ENCODE measurements at regions not wholly inside any gene's neighbourhood (a gene's known extent, or its start where the extent isn't known, plus 50 kb on each side); places are given as distances from the start of the nearest gene placed in this dataset.

DNA sequence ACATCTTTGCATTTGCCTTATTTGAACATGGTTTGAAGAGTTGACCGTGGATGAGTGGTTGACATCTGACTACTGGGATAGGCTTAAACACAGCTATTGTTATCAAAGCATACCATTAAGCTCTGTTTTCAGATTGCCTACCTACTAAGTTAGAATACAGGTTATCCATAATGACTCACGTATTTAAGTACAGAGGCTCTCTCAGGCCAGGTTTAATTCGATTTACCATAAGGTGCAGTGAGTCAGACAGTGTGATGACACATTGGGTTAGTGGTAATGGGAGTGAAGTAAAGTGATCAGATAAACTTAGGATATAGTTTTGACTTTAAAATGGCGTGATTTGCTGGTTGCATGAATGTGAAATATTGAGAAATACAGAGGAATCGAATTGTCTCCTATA, 732.0 kb upstream of the CTNND2 start:
- DNase-seq = no peak
- 71 to 88% methylated on average over 5 of the region's 5 CpGs for WGBS, 2 donors
- H3K36me3 ChIP-seq (ENCODE audit: control insufficient read depth in 4 of 4, insufficient read depth in 4 of 4, low read length in 4 of 4) = no peaks in the 10 kb centered on the region
- H3K9ac ChIP-seq (ENCODE audit: insufficient read depth in 1 of 2, low read length in 2 of 2) = no peak overlapping the region
- TF ChIP-seq, protein P1, sequence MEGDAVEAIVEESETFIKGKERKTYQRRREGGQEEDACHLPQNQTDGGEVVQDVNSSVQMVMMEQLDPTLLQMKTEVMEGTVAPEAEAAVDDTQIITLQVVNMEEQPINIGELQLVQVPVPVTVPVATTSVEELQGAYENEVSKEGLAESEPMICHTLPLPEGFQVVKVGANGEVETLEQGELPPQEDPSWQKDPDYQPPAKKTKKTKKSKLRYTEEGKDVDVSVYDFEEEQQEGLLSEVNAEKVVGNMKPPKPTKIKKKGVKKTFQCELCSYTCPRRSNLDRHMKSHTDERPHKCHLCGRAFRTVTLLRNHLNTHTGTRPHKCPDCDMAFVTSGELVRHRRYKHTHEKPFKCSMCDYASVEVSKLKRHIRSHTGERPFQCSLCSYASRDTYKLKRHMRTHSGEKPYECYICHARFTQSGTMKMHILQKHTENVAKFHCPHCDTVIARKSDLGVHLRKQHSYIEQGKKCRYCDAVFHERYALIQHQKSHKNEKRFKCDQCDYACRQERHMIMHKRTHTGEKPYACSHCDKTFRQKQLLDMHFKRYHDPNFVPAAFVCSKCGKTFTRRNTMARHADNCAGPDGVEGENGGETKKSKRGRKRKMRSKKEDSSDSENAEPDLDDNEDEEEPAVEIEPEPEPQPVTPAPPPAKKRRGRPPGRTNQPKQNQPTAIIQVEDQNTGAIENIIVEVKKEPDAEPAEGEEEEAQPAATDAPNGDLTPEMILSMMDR (IDR thresholded peaks at IDR 0.05; ENCODE audit: control extremely low read depth, extremely low read depth) = no peak
- no peak for ATAC-seq (ENCODE audit: insufficient read depth, low FRiP score)
- no peaks in the 10 kb centered on the region for H3K27me3 ChIP-seq (ENCODE audit: control insufficient read depth in 3 of 3, insufficient read depth in 3 of 3, low read length in 2 of 3)
- no peaks in the 10 kb centered on the region for H3K4me1 ChIP-seq (ENCODE audit: control insufficient read depth in 5 of 5, insufficient read depth in 5 of 5, low read length in 5 of 5)
- no peak overlapping the region for H3K27ac ChIP-seq (ENCODE audit: low read depth in 1 of 2, low read length in 1 of 2)
- no peaks in the 10 kb centered on the region for H3K9me3 ChIP-seq (ENCODE audit: control insufficient read depth in 4 of 4, insufficient read depth in 3 of 4, low read length in 3 of 4)
- no peak overlapping the region for H3K4me3 ChIP-seq

DNA sequence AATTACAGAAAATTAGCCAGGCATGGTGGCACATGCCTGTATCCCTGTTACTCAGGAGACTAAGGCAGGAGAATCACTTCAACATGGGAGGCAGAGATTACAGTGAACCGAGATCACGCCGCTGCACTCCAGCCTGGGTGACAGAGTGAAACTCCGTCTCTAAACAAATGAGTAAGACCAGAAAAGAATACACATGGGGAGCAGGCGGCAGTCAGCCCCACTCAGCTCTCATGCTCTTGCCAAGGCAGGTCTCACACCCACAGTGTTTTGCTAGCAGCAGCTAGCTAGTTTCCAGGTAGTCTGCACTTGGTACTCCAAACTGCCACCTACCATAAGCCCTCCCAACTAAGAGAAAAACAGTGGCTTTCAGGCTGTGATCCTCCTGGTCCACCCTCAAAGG, 722.3 kb upstream of the CTNND2 start:
- H3K27ac ChIP-seq (ENCODE audit: low read depth in 1 of 2, low read length in 1 of 2) = no peak overlapping the region
- no peaks in the 10 kb centered on the region for H3K4me1 ChIP-seq (ENCODE audit: control insufficient read depth in 5 of 5, insufficient read depth in 5 of 5, low read length in 5 of 5)
- no peak for DNase-seq
- H3K27me3 ChIP-seq (ENCODE audit: control insufficient read depth in 3 of 3, insufficient read depth in 3 of 3, low read length in 2 of 3) = no peaks in the 10 kb centered on the region
- ATAC-seq (ENCODE audit: insufficient read depth, low FRiP score) = no peak
- no peaks in the 10 kb centered on the region for H3K36me3 ChIP-seq (ENCODE audit: control insufficient read depth in 4 of 4, insufficient read depth in 4 of 4, low read length in 4 of 4)
- no peak overlapping the region for H3K4me3 ChIP-seq
- 92 to 93% methylated on average over 5 of the region's 5 CpGs for WGBS, 2 donors
- TF ChIP-seq, protein P1 (IDR thresholded peaks at IDR 0.05; ENCODE audit: control extremely low read depth, extremely low read depth) = no peak
- H3K9me3 ChIP-seq (ENCODE audit: control insufficient read depth in 4 of 4, insufficient read depth in 3 of 4, low read length in 3 of 4) = peaks cover 0 to 11% (median 1%) of the 10 kb centered on the region in 4 donors
- no peak overlapping the region for H3K9ac ChIP-seq (ENCODE audit: insufficient read depth in 1 of 2, low read length in 2 of 2)

DNA sequence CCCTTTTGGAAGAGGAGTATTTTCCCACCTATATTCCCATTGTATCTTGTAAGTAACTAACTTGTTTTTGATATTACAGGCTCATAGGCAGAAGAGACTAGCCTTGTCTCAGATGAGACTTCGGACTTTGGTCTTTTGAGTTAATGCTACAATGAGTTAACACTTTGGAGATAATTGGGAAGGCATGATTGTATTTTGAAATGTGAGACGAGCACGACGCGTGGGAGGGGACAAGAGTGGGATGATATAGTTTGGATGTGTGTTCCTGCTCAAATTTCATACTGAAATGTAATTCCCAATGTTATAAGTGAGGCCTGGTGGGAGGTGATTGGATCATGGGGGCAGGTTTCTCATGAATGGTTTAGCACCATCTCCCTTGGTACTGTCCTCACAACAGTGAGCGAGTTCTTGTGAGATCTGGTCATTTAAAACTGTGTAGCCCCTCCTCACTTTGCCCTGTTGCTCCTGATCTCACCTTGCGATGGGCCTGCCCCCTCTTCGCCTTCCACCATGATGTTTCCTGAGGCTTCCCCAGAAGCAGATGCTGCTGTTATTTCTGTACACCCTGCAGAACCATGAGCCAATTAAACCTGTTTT, 721.5 kb upstream of the CTNND2 start:
- Histone ChIP-seq H3K36me3 (ENCODE audit: control insufficient read depth in 4 of 4, insufficient read depth in 4 of 4, low read length in 4 of 4) (no peaks in the 10 kb centered on the region), H3K27ac (ENCODE audit: low read depth in 1 of 2, low read length in 1 of 2) (no peak overlapping the region), H3K9ac (ENCODE audit: insufficient read depth in 1 of 2, low read length in 2 of 2) (no peak overlapping the region), H3K9me3 (ENCODE audit: control insufficient read depth in 4 of 4, insufficient read depth in 3 of 4, low read length in 3 of 4) (peaks cover 0 to 11% (median 1%) of the 10 kb centered on the region in 4 donors), H3K4me1 (ENCODE audit: control insufficient read depth in 5 of 5, insufficient read depth in 5 of 5, low read length in 5 of 5) (no peaks in the 10 kb centered on the region), H3K27me3 (ENCODE audit: control insufficient read depth in 3 of 3, insufficient read depth in 3 of 3, low read length in 2 of 3) (no peaks in the 10 kb centered on the region), H3K4me3 (no peak overlapping the region)
- TF ChIP-seq, protein P1 (IDR thresholded peaks at IDR 0.05; ENCODE audit: control extremely low read depth, extremely low read depth) = no peak
- DNase-seq (no peak), ATAC-seq (ENCODE audit: insufficient read depth, low FRiP score) (no peak)
- whole genome bisulfite sequencing, 2 donors = 79 to 82% methylated on average over 8 of the region's 8 CpGs

Measured in lung (tissue), 11 donors.